Loucy (cell line): ENCODE measurements at regions not wholly inside any gene's neighbourhood (a gene's known extent, or its start where the extent isn't known, plus 50 kb on each side); places are given as distances from the start of the nearest gene placed in this dataset.

ENCODE experiments used
- H2AFZ ChIP-seq: fragments of 200-600 bp; sonication (generic); 2 replicates; pipeline ENCODE4 v1.6.0; 2016; ENCODE audit warnings: antibody characterized with exemption, mild to moderate bottlenecking, low read length, moderate library complexity
- H3F3A ChIP-seq: fragments of 200-600 bp; 2 replicates; pipeline ENCODE4 v1.6.0; 2016; ENCODE audit warnings: antibody characterized with exemption, low read depth, mild to moderate bottlenecking
- H3K27me3 ChIP-seq: fragments of 200-600 bp; sonication (generic); 2 replicates; pipeline ENCODE4 v1.6.1; 2014; ENCODE audit warnings: low read length, mild to moderate bottlenecking; ENCODE audit not compliant: insufficient read depth, poor library complexity, severe bottlenecking
- H3K36me3 ChIP-seq: fragments of 200-600 bp; sonication (generic); 2 replicates; pipeline ENCODE4 v1.6.1; 2016; ENCODE audit warnings: low read length; ENCODE audit not compliant: insufficient read depth
- H3K4me1 ChIP-seq: fragments of 200-600 bp; sonication (generic); 2 replicates; pipeline ENCODE4 v1.5.1; 2014; ENCODE audit warnings: low read length, mild to moderate bottlenecking; ENCODE audit not compliant: insufficient read depth, poor library complexity, severe bottlenecking
- H3K4me2 ChIP-seq: fragments of 200-600 bp; sonication (generic); 2 replicates; pipeline ENCODE4 v1.6.0; 2014; ENCODE audit warnings: antibody characterized with exemption, low read length, low read depth, mild to moderate bottlenecking; ENCODE audit not compliant: poor library complexity, severe bottlenecking
- H3K4me3 ChIP-seq: fragments of 200-600 bp; sonication (generic); 2 replicates; pipeline ENCODE4 v1.5.1; 2014; ENCODE audit warnings: low read length, mild to moderate bottlenecking, mixed read lengths; ENCODE audit not compliant: poor library complexity, severe bottlenecking
- H3K79me2 ChIP-seq: fragments of 200-600 bp; sonication (generic); 2 replicates; pipeline ENCODE4 v1.6.1; 2014; ENCODE audit warnings: low read length; ENCODE audit not compliant: insufficient read depth
- H3K9ac ChIP-seq: fragments of 200-600 bp; sonication (generic); 2 replicates; pipeline ENCODE4 v1.6.0; 2014; ENCODE audit warnings: mild to moderate bottlenecking, low read depth, low read length, moderate library complexity; ENCODE audit not compliant: poor library complexity, severe bottlenecking
- H3K9me2 ChIP-seq: fragments of 200-600 bp; sonication (generic); replicated peaks from 2 replicates; pipeline ENCODE4 v1.6.1; 2016; ENCODE audit warnings: low read depth, low read length, mixed read lengths
- H3K9me3 ChIP-seq: fragments of 200-600 bp; sonication (generic); 2 replicates; pipeline ENCODE4 v1.6.1; 2014; ENCODE audit warnings: mild to moderate bottlenecking, antibody characterized with exemption, low read length, low read depth; ENCODE audit not compliant: insufficient read depth
- H4K20me1 ChIP-seq: fragments of 200-600 bp; sonication (generic); 2 replicates; pipeline ENCODE4 v1.6.0; 2014; ENCODE audit warnings: antibody characterized with exemption, low read length, mild to moderate bottlenecking; ENCODE audit not compliant: insufficient read depth, poor library complexity, severe bottlenecking
- CTCF ChIP-seq: fragments of 200-600 bp; sonication (generic); conservative IDR thresholded peaks from 2 replicates; pipeline ENCODE4 v1.5.1; 2014; ENCODE audit warnings: mild to moderate bottlenecking, antibody characterized with exemption, low read length
- EZH2phosphoT487 ChIP-seq: fragments of 200-600 bp; IDR thresholded peaks from 2 replicates; pipeline ENCODE4 v1.6.1; 2018; ENCODE audit warnings: antibody characterized with exemption, mild to moderate bottlenecking, moderate library complexity, borderline replicate concordance

GRCh38 chr4:136691607-136692006 lies 840.7 kb downstream of the PCDH18 start:
- Histone ChIP-seq H3K36me3 (no peaks in the 10 kb centered on the region), H3K9me2 (no peaks in the 10 kb centered on the region), H3K4me2 (no peak overlapping the region), H4K20me1 (no peaks in the 10 kb centered on the region), H3K4me3 (no peak overlapping the region), H3K9me3 (no peaks in the 10 kb centered on the region), H3K27me3 (no peaks in the 10 kb centered on the region), H3F3A (no peaks in the 10 kb centered on the region), H3K79me2 (no peaks in the 10 kb centered on the region), H3K9ac (no peak overlapping the region), H3K4me1 (no peaks in the 10 kb centered on the region), H2AFZ (no peak overlapping the region)
- TF ChIP-seq CTCF (no peak), EZH2phosphoT487 (no peak)

GRCh38 chr4:136690360-136690759 lies 841.9 kb downstream of the PCDH18 start:
- TF ChIP-seq EZH2phosphoT487 = no peak
- TF ChIP-seq CTCF = no peak
- Histone ChIP-seq H3K9ac (no peak overlapping the region), H3F3A (no peaks in the 10 kb centered on the region), H3K36me3 (no peaks in the 10 kb centered on the region), H3K9me3 (no peaks in the 10 kb centered on the region), H3K4me1 (no peaks in the 10 kb centered on the region), H4K20me1 (no peaks in the 10 kb centered on the region), H3K4me3 (no peak overlapping the region), H3K27me3 (no peaks in the 10 kb centered on the region), H3K79me2 (no peaks in the 10 kb centered on the region), H3K9me2 (no peaks in the 10 kb centered on the region), H3K4me2 (no peak overlapping the region), H2AFZ (no peak overlapping the region)

GRCh38 chr4:136687596-136687995 lies 844.7 kb downstream of the PCDH18 start:
- no peak for TF ChIP-seq EZH2phosphoT487
- no peak for TF ChIP-seq CTCF
- Histone ChIP-seq H3K4me3 (no peak overlapping the region), H3K4me1 (no peaks in the 10 kb centered on the region), H3K27me3 (no peaks in the 10 kb centered on the region), H3K9ac (no peak overlapping the region), H3K4me2 (no peak overlapping the region), H3K9me2 (no peaks in the 10 kb centered on the region), H3F3A (no peaks in the 10 kb centered on the region), H4K20me1 (no peaks in the 10 kb centered on the region), H3K9me3 (no peaks in the 10 kb centered on the region), H3K79me2 (no peaks in the 10 kb centered on the region), H3K36me3 (no peaks in the 10 kb centered on the region), H2AFZ (no peak overlapping the region)
